GM12892 (cell line): ENCODE measurements at regions not wholly inside any gene's neighbourhood (a gene's known extent, or its start where the extent isn't known, plus 50 kb on each side); places are given as distances from the start of the nearest gene placed in this dataset.

Experiments used
- POLR2A ChIP-seq: IDR thresholded peaks from 2 replicates; pipeline ENCODE4 v1.6.1; 2011; ENCODE audit warnings: low read depth, low read length, control low read depth
- POLR2AphosphoS5 ChIP-seq: IDR thresholded peaks from 2 replicates; pipeline ENCODE4 v1.6.1; 2011; ENCODE audit warnings: low read depth, low read length, control low read depth

GRCh38 chr10:88194961-88195367, 331.5 kb downstream of the PTEN start:
- TF ChIP-seq POLR2AphosphoS5 = no peak
- no peak for TF ChIP-seq POLR2A
